Gastroesophageal sphincter (tissue), 3 donors: ENCODE measurements at regions not wholly inside any gene's neighbourhood (a gene's known extent, or its start where the extent isn't known, plus 50 kb on each side); places are given as distances from the start of the nearest gene placed in this dataset.

Experiments used
- EP300 ChIP-seq: sonication (generic); formaldehyde crosslinking; IDR thresholded peaks from one replicate; pipeline ENCODE4 v1.6.1; 2017; ENCODE audit warnings: antibody characterized with exemption, mild to moderate bottlenecking
- POLR2A ChIP-seq, 2 donors: fragments of 450-650 bp; IDR thresholded peaks; one replicate each; pipeline ENCODE4 v1.6.1; 2017; ENCODE audit warnings: antibody characterized with exemption in 2 of 2, mild to moderate bottlenecking in 2 of 2, moderate library complexity in 1 of 2
- TF ChIP-seq, protein P1 (sequence below), 4 experiments: fragments of 200-600 bp in 2 of 4; fragments of 450-650 bp in 2 of 4; sonication (generic) in 1 of 4; IDR thresholded peaks; one replicate each; pipeline ENCODE4 v1.5.1; 2017 to 2019; ENCODE audit warnings: antibody characterized with exemption in 4 of 4, mild to moderate bottlenecking in 2 of 4, moderate library complexity in 2 of 4

DNA sequence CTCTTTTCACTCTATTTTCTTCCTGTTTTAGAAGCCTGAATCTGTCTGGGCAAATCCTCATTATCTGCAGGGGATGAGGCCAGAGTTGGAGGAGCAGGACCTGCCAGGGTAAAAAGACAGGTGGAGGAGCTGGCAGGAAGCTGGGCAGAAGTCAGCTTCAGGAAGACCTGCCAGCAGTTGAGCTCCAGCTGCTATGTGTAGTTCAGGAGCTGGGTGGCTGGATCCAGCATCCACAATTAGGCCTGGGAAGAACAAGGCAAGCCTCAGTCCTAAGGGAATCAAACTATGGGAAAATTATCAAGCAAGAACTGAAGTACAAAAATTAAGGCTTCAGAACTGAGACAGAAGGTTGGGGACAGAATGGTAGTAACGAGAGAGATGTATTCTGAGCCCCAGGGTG, 174.0 kb downstream of the MREG start:
- TF ChIP-seq, protein P1, sequence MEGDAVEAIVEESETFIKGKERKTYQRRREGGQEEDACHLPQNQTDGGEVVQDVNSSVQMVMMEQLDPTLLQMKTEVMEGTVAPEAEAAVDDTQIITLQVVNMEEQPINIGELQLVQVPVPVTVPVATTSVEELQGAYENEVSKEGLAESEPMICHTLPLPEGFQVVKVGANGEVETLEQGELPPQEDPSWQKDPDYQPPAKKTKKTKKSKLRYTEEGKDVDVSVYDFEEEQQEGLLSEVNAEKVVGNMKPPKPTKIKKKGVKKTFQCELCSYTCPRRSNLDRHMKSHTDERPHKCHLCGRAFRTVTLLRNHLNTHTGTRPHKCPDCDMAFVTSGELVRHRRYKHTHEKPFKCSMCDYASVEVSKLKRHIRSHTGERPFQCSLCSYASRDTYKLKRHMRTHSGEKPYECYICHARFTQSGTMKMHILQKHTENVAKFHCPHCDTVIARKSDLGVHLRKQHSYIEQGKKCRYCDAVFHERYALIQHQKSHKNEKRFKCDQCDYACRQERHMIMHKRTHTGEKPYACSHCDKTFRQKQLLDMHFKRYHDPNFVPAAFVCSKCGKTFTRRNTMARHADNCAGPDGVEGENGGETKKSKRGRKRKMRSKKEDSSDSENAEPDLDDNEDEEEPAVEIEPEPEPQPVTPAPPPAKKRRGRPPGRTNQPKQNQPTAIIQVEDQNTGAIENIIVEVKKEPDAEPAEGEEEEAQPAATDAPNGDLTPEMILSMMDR (IDR thresholded peaks at IDR 0.05): no peak
- TF ChIP-seq POLR2A (IDR thresholded peaks at IDR 0.05) (no peak), EP300 (no peak)
